ENCODE measurements at regions not wholly inside any gene's neighbourhood (a gene's known extent, or its start where the extent isn't known, plus 50 kb on each side); places are given as distances from the start of the nearest gene placed in this dataset.

DNA sequence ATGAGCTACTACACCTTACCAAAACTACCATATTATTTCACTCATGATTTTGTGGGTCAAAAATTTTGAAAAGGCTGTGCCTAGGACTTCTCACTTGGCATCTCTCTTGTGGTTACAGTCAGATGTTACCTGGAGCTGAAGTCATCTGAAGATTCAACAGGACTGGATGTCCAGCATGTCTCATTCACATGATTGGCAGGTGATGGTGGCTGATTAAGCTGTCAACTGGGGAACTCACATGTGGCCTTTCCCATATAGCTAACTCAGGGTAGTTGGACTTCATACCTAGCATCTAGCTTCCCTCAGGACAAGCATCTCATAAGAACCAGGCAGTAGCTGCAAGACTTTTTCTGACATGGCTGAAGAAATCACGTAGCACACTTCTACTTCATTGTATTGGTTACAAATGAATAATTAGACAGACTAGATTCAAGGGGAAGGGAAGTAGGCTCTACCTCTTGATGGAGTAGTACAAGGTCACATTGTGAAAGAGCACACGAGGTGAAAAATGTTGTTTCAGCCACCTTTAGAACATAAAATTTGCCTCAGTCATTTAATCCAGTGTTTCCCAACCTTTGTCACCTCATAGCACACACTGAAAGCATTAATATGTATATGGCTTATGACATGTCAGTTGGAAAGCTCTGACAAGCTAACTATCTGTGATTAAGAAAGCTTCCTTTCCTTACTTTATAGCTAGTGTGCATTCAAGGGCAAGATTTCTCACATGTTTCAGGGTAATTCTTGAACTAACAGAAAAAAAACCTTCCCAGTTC lies 68.0 kb upstream of the PTGFRN start:
- no peak overlapping the region for H3K27ac ChIP-seq (ENCODE audit: poor library complexity, severe bottlenecking)
- no peaks in the 10 kb centered on the region for H3K9me3 ChIP-seq (ENCODE audit: severe bottlenecking)
- H3K27me3 ChIP-seq (ENCODE audit: insufficient read depth, poor library complexity, severe bottlenecking): no peaks in the 10 kb centered on the region
- no peaks in the 10 kb centered on the region for H3K36me3 ChIP-seq (ENCODE audit: low read depth)
- H3K4me1 ChIP-seq (ENCODE audit: insufficient read depth, poor library complexity, severe bottlenecking): no peaks in the 10 kb centered on the region
- DNase-seq (ENCODE audit: low spot score): no peak
- H3K4me3 ChIP-seq (ENCODE audit: severe bottlenecking): no peak overlapping the region
- TF ChIP-seq CTCF (IDR thresholded peaks at IDR 0.05; ENCODE audit: poor library complexity, severe bottlenecking): no peak
- no peak for ATAC-seq (ENCODE audit: low read depth)

DNA sequence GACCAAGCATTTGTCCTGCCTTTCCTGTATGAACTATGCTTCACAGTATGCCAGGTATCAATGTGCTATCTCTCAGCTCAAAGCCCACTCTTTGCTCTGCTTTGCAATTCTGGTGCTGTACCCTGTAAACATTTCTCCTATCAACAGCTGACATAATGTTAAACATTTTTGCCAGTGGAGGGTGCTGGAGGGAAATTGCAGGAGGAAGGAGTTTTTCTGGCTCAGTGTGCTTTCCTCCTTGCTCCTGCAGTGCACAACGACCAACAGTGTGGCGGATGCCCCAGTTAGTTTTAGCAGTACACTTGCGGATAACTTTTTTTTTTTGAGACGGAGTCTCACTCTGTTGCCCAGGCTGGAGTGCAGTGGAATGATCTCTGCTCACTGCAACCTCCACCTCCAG lies 67.1 kb upstream of the PTGFRN start:
- ATAC-seq (ENCODE audit: low read depth) (no peak), DNase-seq (ENCODE audit: low spot score) (no peak)
- H3K9me3 ChIP-seq (ENCODE audit: severe bottlenecking): no peaks in the 10 kb centered on the region
- no peak overlapping the region for H3K4me3 ChIP-seq (ENCODE audit: severe bottlenecking)
- TF ChIP-seq CTCF (IDR thresholded peaks at IDR 0.05; ENCODE audit: poor library complexity, severe bottlenecking): no peak
- no peaks in the 10 kb centered on the region for H3K27me3 ChIP-seq (ENCODE audit: insufficient read depth, poor library complexity, severe bottlenecking)
- H3K27ac ChIP-seq (ENCODE audit: poor library complexity, severe bottlenecking): no peak overlapping the region
- no peaks in the 10 kb centered on the region for H3K4me1 ChIP-seq (ENCODE audit: insufficient read depth, poor library complexity, severe bottlenecking)
- H3K36me3 ChIP-seq (ENCODE audit: low read depth): no peaks in the 10 kb centered on the region

DNA sequence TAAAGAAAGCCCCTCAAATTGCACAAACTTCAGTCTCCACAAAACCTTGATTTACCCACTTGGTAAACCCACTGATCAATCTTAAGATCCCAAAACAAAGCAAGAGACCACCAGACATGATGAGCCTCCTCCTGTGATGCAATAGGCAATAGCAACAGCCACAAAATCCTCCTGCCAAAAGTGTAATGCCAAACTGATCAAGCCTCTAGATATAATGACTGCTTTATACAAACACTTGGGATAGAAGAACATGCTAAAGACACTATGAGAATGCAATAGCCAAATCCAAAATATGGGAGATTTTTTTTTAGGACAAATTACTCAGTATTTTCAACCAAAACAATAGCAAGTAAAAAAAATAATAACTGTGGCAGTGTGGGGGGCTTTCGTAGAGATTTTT lies 64.9 kb upstream of the PTGFRN start:
- no peak for TF ChIP-seq CTCF (IDR thresholded peaks at IDR 0.05; ENCODE audit: poor library complexity, severe bottlenecking)
- no peak overlapping the region for H3K4me3 ChIP-seq (ENCODE audit: severe bottlenecking)
- H3K36me3 ChIP-seq (ENCODE audit: low read depth): no peaks in the 10 kb centered on the region
- ATAC-seq (ENCODE audit: low read depth): no peak
- no peak overlapping the region for H3K27ac ChIP-seq (ENCODE audit: poor library complexity, severe bottlenecking)
- H3K4me1 ChIP-seq (ENCODE audit: insufficient read depth, poor library complexity, severe bottlenecking): peaks cover 3% of the 10 kb centered on the region
- no peak for DNase-seq (ENCODE audit: low spot score)
- no peaks in the 10 kb centered on the region for H3K27me3 ChIP-seq (ENCODE audit: insufficient read depth, poor library complexity, severe bottlenecking)
- H3K9me3 ChIP-seq (ENCODE audit: severe bottlenecking): no peaks in the 10 kb centered on the region

- DNase-seq (ENCODE audit: low spot score): no peak
- H3K9me3 ChIP-seq (ENCODE audit: severe bottlenecking): no peaks in the 10 kb centered on the region
- H3K27ac ChIP-seq (ENCODE audit: poor library complexity, severe bottlenecking): no peak overlapping the region
- no peak for ATAC-seq (ENCODE audit: low read depth)
- H3K4me3 ChIP-seq (ENCODE audit: severe bottlenecking): no peak overlapping the region
- TF ChIP-seq CTCF (IDR thresholded peaks at IDR 0.05; ENCODE audit: poor library complexity, severe bottlenecking): no peak
- H3K4me1 ChIP-seq (ENCODE audit: insufficient read depth, poor library complexity, severe bottlenecking): peaks cover 3% of the 10 kb centered on the region
- H3K36me3 ChIP-seq (ENCODE audit: low read depth): no peaks in the 10 kb centered on the region
- no peaks in the 10 kb centered on the region for H3K27me3 ChIP-seq (ENCODE audit: insufficient read depth, poor library complexity, severe bottlenecking)
Observed at GRCh38 chr1:116847190-116847589, 62.5 kb upstream of the PTGFRN start.
